Fibroblast of skin of left quadriceps (primary cell): ENCODE measurements at regions not wholly inside any gene's neighbourhood (a gene's known extent, or its start where the extent isn't known, plus 50 kb on each side); places are given as distances from the start of the nearest gene placed in this dataset.
"Not testable (repeated sequence)": the region's sequence is repeated elsewhere in the genome, so short reads cannot be mapped to it uniquely, and the experiment has no call there.

Experiments
- DNase-seq, 2 experiments: peaks; one replicate each; pipeline ENCODE4 v3.0.0-alpha.2; 2013; ENCODE audit warnings: low read depth in 2 of 2

DNA sequence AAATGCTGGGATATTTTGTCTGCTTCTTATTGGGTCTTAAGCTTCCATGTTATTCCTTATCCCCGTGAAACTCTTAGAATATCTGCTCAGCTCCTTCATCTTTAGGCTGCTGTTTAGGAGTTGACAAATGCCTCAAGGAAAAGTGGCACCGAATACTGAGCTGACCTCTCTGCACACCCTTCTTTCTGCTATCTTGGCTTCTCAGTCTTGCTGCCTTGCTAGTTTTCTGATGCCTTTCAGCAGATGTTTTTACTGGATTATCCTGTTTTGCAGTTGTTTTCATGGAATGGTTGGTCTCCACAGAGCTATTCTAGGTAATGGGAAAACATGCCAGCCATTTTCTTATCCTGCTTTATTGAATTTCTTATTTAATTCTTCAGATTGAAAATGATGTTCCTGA lies 86.3 kb downstream of the GYPE start:
- no peak for DNase-seq

DNA sequence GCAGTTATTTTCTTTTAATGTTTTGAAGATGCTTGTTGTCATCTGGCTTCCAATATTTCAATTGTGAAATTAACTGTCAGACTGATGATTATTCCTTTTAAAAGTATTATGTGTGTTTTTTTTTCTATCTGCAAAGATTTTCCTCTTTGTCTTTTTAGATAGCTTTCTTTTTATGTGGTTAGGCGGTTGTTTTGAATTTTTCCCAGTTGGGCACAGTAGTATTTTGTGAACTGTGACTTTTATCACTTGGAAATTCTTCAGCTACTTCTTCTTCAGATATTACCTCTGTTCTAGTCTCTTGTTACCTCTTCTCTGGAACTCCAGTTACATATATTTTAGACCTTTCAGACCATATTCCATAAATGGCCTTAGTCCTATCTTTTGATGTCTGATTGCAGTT lies 87.5 kb downstream of the GYPE start:
- DNase-seq, result not testable (repeated sequence)

DNA sequence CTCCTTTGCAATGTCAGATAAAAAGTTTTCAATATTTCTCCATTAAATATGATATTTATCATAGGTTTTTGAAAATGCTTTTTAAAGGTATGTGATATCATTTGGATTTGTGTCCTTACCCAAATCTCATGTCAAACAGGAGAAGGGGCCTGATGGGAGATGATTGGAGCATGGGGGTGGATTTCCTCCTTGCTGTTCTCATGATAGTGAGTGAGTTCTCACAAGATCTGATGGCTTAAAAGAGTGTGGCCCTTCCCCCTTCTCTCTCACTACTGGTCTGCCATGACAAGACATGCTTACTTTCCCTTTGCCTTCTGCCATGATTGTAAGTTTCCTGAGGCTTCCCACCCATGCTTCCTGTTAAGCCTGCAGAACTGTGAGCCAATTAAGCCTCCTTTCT lies 90.0 kb downstream of the GYPE start:
- DNase-seq, result not testable (repeated sequence)

DNA sequence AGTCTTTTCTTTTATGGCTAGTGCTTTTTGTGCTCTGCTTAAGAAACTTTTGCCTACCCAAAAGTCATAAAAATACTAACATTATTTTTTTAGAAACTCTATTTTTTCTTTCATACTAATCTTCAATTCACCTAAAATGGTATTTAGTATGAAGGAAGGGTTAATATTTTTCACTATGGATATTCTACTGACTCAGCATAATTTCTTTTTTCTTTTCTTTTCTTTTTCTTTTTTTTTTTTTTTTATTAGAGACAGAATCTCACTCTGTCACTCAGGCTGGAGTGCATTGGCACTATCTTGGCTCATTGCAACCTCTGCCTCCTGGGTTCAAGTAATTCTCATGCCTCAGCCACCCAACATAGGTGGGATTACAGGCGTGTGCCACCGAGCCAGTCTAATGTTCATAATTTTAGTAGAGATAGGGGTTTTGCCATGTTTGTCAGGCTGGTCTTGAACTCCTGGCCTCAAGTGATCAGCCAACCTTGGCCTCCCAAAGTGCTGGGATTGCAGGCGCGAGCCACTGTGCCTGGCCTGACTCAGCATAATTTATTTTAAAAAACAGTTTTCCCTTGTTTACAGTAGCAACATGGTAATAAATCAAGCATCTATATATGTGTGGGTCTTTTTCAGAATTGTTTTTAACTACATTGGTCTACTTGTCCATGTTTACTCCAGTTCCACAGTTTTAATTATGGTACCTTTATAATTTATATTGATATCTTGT lies 91.8 kb downstream of the GYPE start:
- DNase-seq, result not testable (repeated sequence)

DNA sequence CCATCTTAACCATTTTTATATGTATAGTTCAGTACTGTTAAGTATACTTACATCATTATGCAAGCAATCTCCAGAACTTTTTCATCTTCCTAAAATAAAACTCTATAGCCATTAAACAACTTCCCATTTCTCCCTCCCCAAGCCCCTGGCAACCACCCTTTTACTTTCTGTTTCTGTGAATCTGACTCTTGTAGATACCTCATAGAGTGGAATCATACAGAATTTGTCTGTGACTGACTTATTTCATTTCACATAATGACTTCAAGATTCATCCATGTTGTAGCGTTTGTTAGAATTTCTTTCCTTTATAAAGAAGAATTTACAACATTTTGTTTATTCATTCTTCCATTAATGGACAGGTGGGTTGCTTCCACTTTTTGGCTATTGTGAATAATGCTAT lies 91.2 kb upstream of the FREM3 start:
- not testable (repeated sequence) for DNase-seq

DNA sequence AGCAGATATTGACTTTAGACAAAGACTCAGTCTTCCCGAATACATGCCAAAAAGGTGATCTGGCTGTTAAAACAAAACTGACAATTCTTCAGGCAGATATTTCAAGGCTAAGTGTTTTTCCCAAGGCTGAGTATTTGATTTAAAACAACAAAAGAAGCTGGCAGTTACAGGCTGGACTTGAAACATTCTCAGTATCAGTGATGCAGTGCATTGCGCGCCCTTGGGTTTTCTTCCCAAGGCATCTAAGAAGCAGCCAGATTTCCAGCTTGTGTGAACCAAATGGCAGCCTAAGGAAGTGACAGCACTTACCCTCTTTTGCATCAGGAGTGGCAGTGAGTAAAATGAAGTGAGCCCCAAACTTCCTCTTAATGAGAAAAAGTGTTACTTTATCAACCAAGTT lies 90.0 kb upstream of the FREM3 start:
- DNase-seq, result not testable (repeated sequence)

DNA sequence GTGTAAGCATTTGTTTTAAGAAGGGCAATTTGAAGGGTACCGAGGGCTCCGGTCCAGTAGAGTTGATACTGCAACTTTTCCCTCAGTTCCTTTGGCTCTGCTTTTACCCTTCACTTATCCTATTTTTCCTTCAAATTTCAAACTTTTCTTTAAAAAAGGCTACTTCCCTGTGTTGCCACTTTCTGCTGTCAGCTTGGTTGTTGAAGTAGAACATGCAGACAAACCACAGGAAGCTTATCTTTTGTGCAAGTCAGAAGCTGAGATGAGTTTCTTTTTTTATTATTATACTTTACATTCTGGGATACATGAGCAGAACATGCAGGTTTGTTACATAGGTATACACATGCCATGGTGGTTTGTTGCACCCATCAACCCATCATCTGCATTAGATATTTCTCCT lies 89.1 kb upstream of the FREM3 start:
- not testable (repeated sequence) for DNase-seq

DNA sequence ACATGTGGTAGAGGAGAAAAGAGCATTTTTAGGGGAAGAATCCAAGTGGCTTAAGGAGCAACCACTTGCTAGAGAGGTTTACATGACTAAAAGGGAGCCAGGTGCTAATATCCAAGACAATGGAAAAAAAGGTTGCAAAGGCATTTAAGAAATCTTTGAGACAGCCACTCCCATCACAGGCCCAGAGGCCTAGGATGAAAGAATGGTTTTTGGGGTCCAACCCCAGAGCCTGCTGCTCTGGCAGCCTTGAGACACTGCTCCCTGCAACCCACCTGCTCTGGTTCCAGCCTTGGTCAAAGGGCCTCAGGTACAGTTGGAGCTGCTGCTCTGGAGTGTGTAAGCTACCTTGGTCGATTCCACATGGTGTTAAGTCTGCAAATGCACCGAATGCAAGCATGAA lies 84.1 kb upstream of the FREM3 start:
- DNase-seq, result no peak

DNA sequence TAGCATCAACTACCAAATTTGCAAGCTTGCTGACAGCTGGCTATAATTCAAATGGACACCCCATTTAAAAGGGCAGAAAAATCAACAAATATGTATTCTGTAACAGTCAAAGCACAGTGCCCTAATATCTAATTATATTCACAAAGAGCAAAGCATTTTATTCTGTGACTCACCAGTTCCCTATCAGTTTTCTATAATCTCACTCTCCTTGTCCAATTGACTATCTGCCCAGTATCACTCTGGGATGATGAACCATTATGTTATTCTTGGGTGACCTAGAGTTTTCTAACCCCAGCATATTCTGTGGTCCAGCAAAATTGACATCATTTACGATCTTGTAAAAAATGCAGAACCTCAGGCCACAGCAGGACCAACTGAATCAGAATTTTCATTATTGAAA lies 82.0 kb upstream of the FREM3 start:
- DNase-seq, result no peak

DNA sequence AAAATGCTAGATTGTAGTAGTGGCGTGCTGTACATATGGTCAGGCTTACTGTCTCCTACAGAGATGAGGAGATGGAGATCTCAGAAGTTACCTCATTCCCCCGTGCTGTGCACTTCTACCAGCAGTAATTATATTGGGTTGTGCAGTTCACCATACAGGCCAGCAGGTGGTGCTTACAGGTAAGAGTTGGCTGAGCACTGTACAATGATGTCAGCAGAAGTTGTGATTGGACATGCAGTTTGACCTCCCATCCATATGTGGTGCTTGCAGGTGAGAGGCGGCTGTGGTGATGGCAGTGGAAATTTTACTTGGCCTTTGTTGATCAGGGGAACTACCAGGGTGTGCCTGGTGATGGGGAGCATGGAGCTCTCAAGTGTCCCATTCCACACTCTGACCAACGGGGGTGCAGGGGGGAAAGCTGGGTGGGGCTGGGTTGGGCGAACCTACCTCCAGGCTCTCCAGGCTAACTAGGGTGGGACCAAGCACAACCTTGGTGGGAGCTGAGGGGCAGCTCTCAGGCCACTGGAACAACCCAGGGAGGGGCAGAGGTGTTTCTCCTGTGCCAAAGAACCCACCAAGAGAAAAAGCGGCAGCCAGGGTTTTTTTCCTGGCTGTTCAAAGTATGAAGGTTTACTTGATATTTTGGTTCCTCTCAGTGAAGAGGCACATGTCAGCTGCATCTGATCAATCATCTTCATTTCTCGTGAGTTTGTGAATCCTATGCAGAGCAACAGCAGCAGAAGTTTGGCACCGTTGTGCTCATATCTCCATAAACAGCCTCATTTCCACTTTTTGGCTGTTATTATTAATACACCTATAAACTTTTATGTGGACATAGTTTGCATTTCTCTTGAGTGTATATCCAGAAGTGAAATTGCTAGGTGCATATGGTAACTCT lies 73.8 kb upstream of the FREM3 start:
- DNase-seq, result peak; percentile 23 to 26

DNA sequence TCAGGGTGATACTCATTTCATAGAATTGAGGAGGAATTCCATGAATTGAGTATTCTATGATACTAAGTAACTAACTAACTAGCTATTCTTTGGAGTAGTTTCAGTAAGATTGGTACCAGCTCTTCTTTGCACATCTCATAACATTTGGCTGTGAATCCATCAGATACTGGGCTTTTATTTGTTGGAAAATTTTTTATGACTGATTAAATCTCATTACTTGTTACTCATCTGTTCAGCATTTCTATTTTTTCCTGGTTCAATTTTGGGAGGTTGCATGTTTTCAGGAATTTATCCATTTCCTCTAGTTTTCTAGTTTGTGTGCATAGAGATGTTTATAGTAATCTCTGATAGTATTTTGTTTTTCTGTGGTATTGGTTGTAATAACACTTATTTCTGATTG lies 70.8 kb upstream of the FREM3 start:
- no peak for DNase-seq

DNA sequence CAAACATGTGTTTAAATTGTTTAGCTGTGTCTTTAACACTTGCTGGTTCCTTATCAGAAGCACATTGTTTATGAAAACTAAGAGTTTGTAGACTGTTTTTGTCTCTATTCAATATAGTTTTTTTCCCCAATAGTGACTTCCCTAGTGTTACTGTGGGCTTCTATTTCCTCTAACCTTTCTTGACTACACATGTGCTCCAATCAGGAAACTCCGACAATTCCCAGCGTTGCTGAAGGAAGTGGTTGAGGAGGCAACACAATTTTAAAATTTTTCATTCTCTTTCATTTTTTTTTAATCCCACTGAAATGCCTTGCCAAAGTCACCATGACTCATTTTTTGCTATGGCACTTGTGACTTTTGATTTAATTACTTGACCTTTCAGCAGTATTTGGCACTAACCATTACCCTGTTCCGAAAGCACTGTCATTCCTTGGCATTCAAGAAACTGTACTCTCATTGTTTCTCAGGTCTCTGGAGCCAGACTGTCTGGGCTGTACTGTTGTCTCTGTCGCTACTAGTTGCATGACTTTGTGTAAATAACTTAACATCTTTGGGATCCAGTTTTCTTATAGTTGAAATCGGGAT lies 67.6 kb upstream of the FREM3 start:
- DNase-seq, result no peak

DNA sequence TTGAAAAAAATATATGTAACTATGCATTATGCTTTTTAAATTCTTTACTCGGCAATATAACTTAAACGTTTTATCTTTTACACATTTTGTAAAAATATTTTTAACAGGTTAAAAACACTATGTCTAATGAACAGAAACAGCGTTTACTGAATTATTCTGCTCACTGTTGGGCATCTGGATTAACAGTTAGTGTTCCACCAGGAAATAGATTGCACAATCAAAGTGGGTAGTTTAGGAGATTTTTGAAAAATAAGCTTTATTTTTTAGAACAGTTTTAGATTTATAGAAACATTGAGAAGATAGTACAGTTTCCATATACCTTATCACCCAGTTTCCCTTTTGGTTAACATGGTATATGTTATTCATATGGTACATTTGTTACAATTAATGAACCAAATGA lies 63.1 kb upstream of the FREM3 start:
- no peak for DNase-seq

DNA sequence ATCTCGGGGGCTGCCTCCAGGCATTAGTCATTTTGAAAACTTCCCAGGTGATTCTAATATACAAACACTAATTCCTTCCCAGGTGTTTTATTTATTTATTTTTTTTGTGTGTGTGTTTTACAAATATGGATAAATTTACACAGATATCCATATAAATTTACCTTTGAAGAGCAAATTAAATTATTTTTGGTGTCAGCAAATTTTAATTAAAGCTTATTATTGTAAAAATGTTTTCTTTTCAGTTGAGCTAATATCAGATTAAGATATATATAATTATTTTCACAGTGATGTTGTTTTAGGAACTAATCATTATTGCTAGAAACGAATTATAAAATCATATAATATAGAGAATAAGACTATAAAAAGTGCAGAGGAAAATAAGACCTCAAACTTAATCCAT lies 62.0 kb upstream of the FREM3 start:
- no peak for DNase-seq
